ENCODE measurements at regions not wholly inside any gene's neighbourhood (a gene's known extent, or its start where the extent isn't known, plus 50 kb on each side); places are given as distances from the start of the nearest gene placed in this dataset.
A peak's percentile ranks its signal among the peaks of the same experiment; 100 is the strongest.

- H3K9me3 Mint-ChIP-seq = no peaks in the 10 kb centered on the region
- Histone ChIP-seq H3K27me3 (ENCODE audit: control insufficient read depth in 2 of 2, insufficient read depth in 2 of 2, low read length in 2 of 2) (no peaks in the 10 kb centered on the region), H3K27ac (ENCODE audit: low read depth in 1 of 2, low read length in 2 of 2) (no peak overlapping the region), H3K36me3 (replicated peaks in 1 of 2; ENCODE audit: control insufficient read depth in 1 of 2, insufficient read depth in 2 of 2, low read length in 2 of 2) (no peaks in the 10 kb centered on the region), H3K4me3 (replicated peaks in 1 of 3; ENCODE audit: low read depth in 2 of 3, low read length in 3 of 3) (no peak overlapping the region), H3K4me2 (replicated peaks; ENCODE audit: extremely low read depth, low read length, poor library complexity, severe bottlenecking) (no peak overlapping the region), H3K79me2 (ENCODE audit: insufficient read depth, low read length) (no peaks in the 10 kb centered on the region), H3K9me3 (replicated peaks in 1 of 2; ENCODE audit: control insufficient read depth in 1 of 2, insufficient read depth in 1 of 2, low read length in 2 of 2) (no peaks in the 10 kb centered on the region), H4K20me1 (ENCODE audit: insufficient read depth, low read length) (no peaks in the 10 kb centered on the region), H3K4me1 (ENCODE audit: control insufficient read depth in 1 of 2, insufficient read depth in 2 of 2, low read length in 2 of 2) (no peaks in the 10 kb centered on the region), H2AFZ (ENCODE audit: insufficient read depth, low read depth, low read length, poor library complexity, severe bottlenecking) (no peak overlapping the region), H3K9ac (ENCODE audit: insufficient read depth, low read length, poor library complexity, severe bottlenecking) (no peak overlapping the region)
- peak; percentile 31 for TF ChIP-seq CTCF (IDR thresholded peaks at IDR 0.05)
- no peaks in the 10 kb centered on the region for H3K4me1 Mint-ChIP-seq
- intact Hi-C loops (cut with micrococcal nuclease) = no loop called here
- H3K27me3 Mint-ChIP-seq (ENCODE audit: low read depth in 3 of 3) = peaks cover 0 to 2% (median 0%) of the 10 kb centered on the region in 3 donors
- DNase-seq = no peak
- H3K4me3 Mint-ChIP-seq = no peak overlapping the region
- WGBS (ENCODE audit: insufficient coverage) = no CpG with 5 or more reads among the region's 1 CpG
- H3K27ac Mint-ChIP-seq = no peak overlapping the region
- H3K36me3 Mint-ChIP-seq = no peaks in the 10 kb centered on the region
These were observed 73.1 kb upstream of the FMR1 start for GRCh38 chrX:147838465-147839131.

DNA sequence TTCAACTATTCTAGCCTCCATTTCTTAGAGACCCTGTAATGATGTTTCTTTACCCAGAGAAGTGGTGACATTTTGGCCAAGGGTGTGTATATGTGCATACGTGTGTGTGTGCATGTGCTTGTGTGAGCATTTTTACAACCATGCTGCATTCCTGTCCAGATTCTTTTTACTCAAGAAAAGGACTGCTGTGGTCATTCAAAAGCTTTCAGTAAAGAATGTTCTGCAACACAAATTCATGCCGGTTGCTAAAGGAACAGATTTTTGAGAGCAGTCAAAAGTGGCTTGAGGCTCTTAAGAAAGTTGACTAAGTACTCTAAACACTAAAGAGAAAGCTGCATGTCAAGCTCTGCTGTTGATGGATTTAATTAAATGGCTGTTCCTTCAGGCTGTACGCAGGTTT, 65.0 kb upstream of the FMR1 start:
- Mint-ChIP-seq H3K9me3 (peaks cover 0 to 6% (median 0%) of the 10 kb centered on the region in 7 donors), H3K27me3 (ENCODE audit: low read depth in 3 of 3) (no peaks in the 10 kb centered on the region), H3K4me1 (no peaks in the 10 kb centered on the region), H3K27ac (no peak overlapping the region), H3K4me3 (no peak overlapping the region), H3K36me3 (no peaks in the 10 kb centered on the region)
- H3K27me3 ChIP-seq (ENCODE audit: control insufficient read depth in 2 of 2, insufficient read depth in 2 of 2, low read length in 2 of 2) = no peaks in the 10 kb centered on the region
- H3K4me3 ChIP-seq (replicated peaks in 1 of 3; ENCODE audit: low read depth in 2 of 3, low read length in 3 of 3) = no peak overlapping the region
- TF ChIP-seq CTCF (IDR thresholded peaks at IDR 0.05) = no peak
- no peak overlapping the region for H3K27ac ChIP-seq (ENCODE audit: low read depth in 1 of 2, low read length in 2 of 2)
- H3K4me1 ChIP-seq (ENCODE audit: control insufficient read depth in 1 of 2, insufficient read depth in 2 of 2, low read length in 2 of 2) = peaks cover 0 to 3% of the 10 kb centered on the region in 2 donors
- no peak for DNase-seq
- intact Hi-C loops (cut with micrococcal nuclease) = no loop called here
- H3K36me3 ChIP-seq (replicated peaks in 1 of 2; ENCODE audit: control insufficient read depth in 1 of 2, insufficient read depth in 2 of 2, low read length in 2 of 2) = no peaks in the 10 kb centered on the region
- no peak overlapping the region for H2AFZ ChIP-seq (ENCODE audit: insufficient read depth, low read depth, low read length, poor library complexity, severe bottlenecking)
- H4K20me1 ChIP-seq (ENCODE audit: insufficient read depth, low read length) = no peaks in the 10 kb centered on the region
- WGBS (ENCODE audit: insufficient coverage) = no CpG with 5 or more reads among the region's 3 CpGs
- H3K79me2 ChIP-seq (ENCODE audit: insufficient read depth, low read length) = no peaks in the 10 kb centered on the region
- no peaks in the 10 kb centered on the region for H3K9me3 ChIP-seq (replicated peaks in 1 of 2; ENCODE audit: control insufficient read depth in 1 of 2, insufficient read depth in 1 of 2, low read length in 2 of 2)
- no peak overlapping the region for H3K4me2 ChIP-seq (replicated peaks; ENCODE audit: extremely low read depth, low read length, poor library complexity, severe bottlenecking)
- H3K9ac ChIP-seq (ENCODE audit: insufficient read depth, low read length, poor library complexity, severe bottlenecking) = no peak overlapping the region

All from CD14-positive monocyte (primary cell).